ENCODE measurements at regions not wholly inside any gene's neighbourhood (a gene's known extent, or its start where the extent isn't known, plus 50 kb on each side); places are given as distances from the start of the nearest gene placed in this dataset.

- no peak for DNase-seq (ENCODE audit: low read depth)
These were observed 56.4 kb downstream of the NEUROD6 start for GRCh38 chr7:31284106-31284505.

GRCh38 chr7:31271641-31272405 lies 68.7 kb downstream of the NEUROD6 start:
- no peak for DNase-seq (ENCODE audit: low read depth)

GRCh38 chr7:31267486-31267885 lies 73.0 kb downstream of the NEUROD6 start:
- DNase-seq (ENCODE audit: low read depth) = no peak

- DNase-seq (ENCODE audit: low read depth) = no peak
These were observed 77.2 kb downstream of the NEUROD6 start for GRCh38 chr7:31263338-31263737.

- DNase-seq (ENCODE audit: low read depth) = no peak
These were observed 79.2 kb downstream of the NEUROD6 start for GRCh38 chr7:31261341-31261740.

GRCh38 chr7:31260851-31261250 lies 79.7 kb downstream of the NEUROD6 start:
- no peak for DNase-seq (ENCODE audit: low read depth)

- no peak for DNase-seq (ENCODE audit: low read depth)
These were observed 82.1 kb downstream of the NEUROD6 start for GRCh38 chr7:31258391-31258790.

GRCh38 chr7:31256506-31256905 lies 84.0 kb downstream of the NEUROD6 start:
- no peak for DNase-seq (ENCODE audit: low read depth)

- DNase-seq (ENCODE audit: low read depth) = no peak
These were observed 85.6 kb downstream of the NEUROD6 start for GRCh38 chr7:31254926-31255325.

- no peak for DNase-seq (ENCODE audit: low read depth)
These were observed 87.0 kb downstream of the NEUROD6 start for GRCh38 chr7:31253532-31253931.

- no peak for DNase-seq (ENCODE audit: low read depth)
These were observed 89.1 kb downstream of the NEUROD6 start for GRCh38 chr7:31251441-31251840.

GRCh38 chr7:31249671-31250070 lies 90.9 kb downstream of the NEUROD6 start:
- no peak for DNase-seq (ENCODE audit: low read depth)

GRCh38 chr7:31236868-31237267 lies 103.7 kb downstream of the NEUROD6 start:
- no peak for DNase-seq (ENCODE audit: low read depth)

GRCh38 chr7:31234836-31235605 lies 105.5 kb downstream of the NEUROD6 start:
- DNase-seq (ENCODE audit: low read depth) = no peak

- DNase-seq (ENCODE audit: low read depth) = no peak
These were observed 111.6 kb downstream of the NEUROD6 start for GRCh38 chr7:31228957-31229356.

- no peak for DNase-seq (ENCODE audit: low read depth)
These were observed 125.8 kb downstream of the NEUROD6 start for GRCh38 chr7:31214751-31215150.

- no peak for DNase-seq (ENCODE audit: low read depth)
These were observed 129.2 kb downstream of the NEUROD6 start for GRCh38 chr7:31211281-31211680.

GRCh38 chr7:31204071-31204470 lies 136.5 kb downstream of the NEUROD6 start:
- DNase-seq (ENCODE audit: low read depth) = no peak

GRCh38 chr7:31203551-31203950 lies 137.0 kb downstream of the NEUROD6 start:
- no peak for DNase-seq (ENCODE audit: low read depth)

GRCh38 chr7:31202801-31203200 lies 137.7 kb downstream of the NEUROD6 start:
- DNase-seq (ENCODE audit: low read depth) = no peak

- peak; percentile 59 for DNase-seq (ENCODE audit: low read depth)
These were observed 140.9 kb downstream of the ADCYAP1R1 start for GRCh38 chr7:31192986-31193385.

GRCh38 chr7:31190906-31191305 lies 138.8 kb downstream of the ADCYAP1R1 start:
- no peak for DNase-seq (ENCODE audit: low read depth)

GRCh38 chr7:31186202-31186601 lies 134.1 kb downstream of the ADCYAP1R1 start:
- no peak for DNase-seq (ENCODE audit: low read depth)

All from RPMI7951 (cell line).